ENCODE measurements at regions not wholly inside any gene's neighbourhood (a gene's known extent, or its start where the extent isn't known, plus 50 kb on each side); places are given as distances from the start of the nearest gene placed in this dataset.

DNA sequence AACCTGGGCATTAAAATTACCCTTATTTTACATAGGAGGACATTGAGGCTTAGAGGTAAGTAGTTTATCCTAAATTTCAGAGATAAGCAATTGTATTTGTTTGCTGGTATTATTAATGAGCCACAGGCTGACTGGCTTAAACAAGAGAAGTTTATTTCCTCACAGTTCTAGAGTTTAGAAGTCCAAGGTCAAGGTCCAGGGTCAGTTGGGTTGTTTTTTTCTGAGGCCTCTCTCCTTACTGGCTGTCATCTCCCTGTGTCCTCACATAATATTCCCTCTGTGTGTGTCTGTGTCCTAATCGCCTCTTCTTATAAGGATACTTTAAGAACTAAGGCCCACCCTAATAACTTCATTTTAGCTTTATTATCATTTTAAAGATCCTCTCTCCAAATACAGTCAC, 294.9 kb upstream of the ATP5MC3 start:
- H3K4me1 ChIP-seq: no peaks in the 10 kb centered on the region
- H3K27ac ChIP-seq: no peak overlapping the region
- H3K9me3 ChIP-seq: no peaks in the 10 kb centered on the region
- TF ChIP-seq, protein P1, sequence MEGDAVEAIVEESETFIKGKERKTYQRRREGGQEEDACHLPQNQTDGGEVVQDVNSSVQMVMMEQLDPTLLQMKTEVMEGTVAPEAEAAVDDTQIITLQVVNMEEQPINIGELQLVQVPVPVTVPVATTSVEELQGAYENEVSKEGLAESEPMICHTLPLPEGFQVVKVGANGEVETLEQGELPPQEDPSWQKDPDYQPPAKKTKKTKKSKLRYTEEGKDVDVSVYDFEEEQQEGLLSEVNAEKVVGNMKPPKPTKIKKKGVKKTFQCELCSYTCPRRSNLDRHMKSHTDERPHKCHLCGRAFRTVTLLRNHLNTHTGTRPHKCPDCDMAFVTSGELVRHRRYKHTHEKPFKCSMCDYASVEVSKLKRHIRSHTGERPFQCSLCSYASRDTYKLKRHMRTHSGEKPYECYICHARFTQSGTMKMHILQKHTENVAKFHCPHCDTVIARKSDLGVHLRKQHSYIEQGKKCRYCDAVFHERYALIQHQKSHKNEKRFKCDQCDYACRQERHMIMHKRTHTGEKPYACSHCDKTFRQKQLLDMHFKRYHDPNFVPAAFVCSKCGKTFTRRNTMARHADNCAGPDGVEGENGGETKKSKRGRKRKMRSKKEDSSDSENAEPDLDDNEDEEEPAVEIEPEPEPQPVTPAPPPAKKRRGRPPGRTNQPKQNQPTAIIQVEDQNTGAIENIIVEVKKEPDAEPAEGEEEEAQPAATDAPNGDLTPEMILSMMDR (IDR thresholded peaks at IDR 0.05): no peak
- TF ChIP-seq POLR2A (IDR thresholded peaks at IDR 0.05): no peak
- intact Hi-C loops (cut with DNase I; ENCODE audit: low total_unique reads): no loop called here
- no peak for DNase-seq
- no peaks in the 10 kb centered on the region for H3K36me3 ChIP-seq (ENCODE audit: low read depth, missing control alignments)
- no peak overlapping the region for H3K4me3 ChIP-seq
- no peaks in the 10 kb centered on the region for H3K27me3 ChIP-seq
- 44 to 50% methylated on average over 1 of the region's 1 CpG for WGBS, 2 donors

DNA sequence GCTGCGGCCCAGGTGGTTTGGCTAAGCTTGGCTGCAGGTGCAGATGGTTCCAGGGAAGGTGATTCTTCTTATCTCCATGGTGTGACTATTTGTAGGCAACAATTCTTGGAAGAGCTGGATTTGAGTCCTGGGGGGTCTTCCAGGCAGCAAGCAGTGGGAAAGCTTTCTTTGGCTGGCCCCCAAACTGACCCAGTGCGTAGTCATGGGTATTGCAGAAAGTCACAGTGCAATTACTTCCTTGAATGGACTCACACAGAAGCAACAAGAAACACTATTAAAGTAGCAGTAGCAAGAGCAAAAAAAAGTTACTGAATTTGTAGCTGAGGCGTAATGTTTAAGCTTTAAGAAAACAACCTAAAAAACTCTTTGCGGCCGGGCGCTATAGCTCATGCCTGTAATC, 293.6 kb upstream of the ATP5MC3 start:
- WGBS, 2 donors: 92 to 94% methylated on average over 6 of the region's 6 CpGs
- H3K27me3 ChIP-seq: no peaks in the 10 kb centered on the region
- H3K27ac ChIP-seq: no peak overlapping the region
- DNase-seq: no peak
- H3K9me3 ChIP-seq: no peaks in the 10 kb centered on the region
- TF ChIP-seq, protein P1 (IDR thresholded peaks at IDR 0.05): no peak
- TF ChIP-seq POLR2A (IDR thresholded peaks at IDR 0.05): no peak
- H3K4me3 ChIP-seq: no peak overlapping the region
- H3K4me1 ChIP-seq: no peaks in the 10 kb centered on the region
- no peaks in the 10 kb centered on the region for H3K36me3 ChIP-seq (ENCODE audit: low read depth, missing control alignments)
- intact Hi-C loops (cut with DNase I; ENCODE audit: low total_unique reads): no loop called here

DNA sequence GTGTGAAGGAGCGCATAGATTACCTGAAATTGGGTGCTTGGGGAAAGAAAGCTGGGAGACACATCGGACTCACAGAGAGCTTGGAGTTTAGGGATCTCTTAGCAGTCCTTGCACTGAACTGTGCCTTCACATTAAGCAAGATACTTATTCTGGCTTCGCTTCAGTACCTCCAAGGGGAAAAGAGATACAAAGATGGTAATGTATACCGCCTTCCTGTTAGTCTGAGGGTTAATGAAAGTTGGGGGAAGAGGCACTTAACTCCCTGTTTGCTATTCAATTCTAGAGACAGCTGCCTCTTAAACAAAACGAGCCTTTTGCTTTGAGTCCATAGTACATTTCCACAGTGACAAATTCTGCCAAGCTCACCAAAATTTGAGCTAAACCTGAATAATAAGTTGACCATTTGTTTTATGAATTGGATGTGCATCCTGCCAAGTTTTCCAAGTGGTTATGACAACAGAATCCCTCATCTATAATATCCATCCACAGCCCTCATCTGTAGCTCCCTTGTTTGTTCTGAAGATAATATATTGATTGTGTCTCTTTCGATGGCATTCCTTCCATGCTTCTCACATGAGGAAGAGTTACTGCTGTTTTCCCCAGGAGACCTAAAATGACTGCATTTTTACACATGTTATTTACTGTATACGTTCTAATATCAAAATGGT, 287.1 kb upstream of the ATP5MC3 start:
- Histone ChIP-seq H3K36me3 (ENCODE audit: low read depth, missing control alignments) (no peaks in the 10 kb centered on the region), H3K4me1 (peaks cover 7% of the 10 kb centered on the region), H3K9me3 (no peaks in the 10 kb centered on the region), H3K27me3 (no peaks in the 10 kb centered on the region), H3K4me3 (no peak overlapping the region), H3K27ac (peak overlapping the region in 1 of 2 donors; percentile 23)
- no peak for DNase-seq
- WGBS, 2 donors: 83 to 87% methylated on average over 7 of the region's 7 CpGs
- intact Hi-C loops (cut with DNase I; ENCODE audit: low total_unique reads): no loop called here
- TF ChIP-seq POLR2A (IDR thresholded peaks at IDR 0.05): no peak
- TF ChIP-seq, protein P1 (IDR thresholded peaks at IDR 0.05): no peak

DNA sequence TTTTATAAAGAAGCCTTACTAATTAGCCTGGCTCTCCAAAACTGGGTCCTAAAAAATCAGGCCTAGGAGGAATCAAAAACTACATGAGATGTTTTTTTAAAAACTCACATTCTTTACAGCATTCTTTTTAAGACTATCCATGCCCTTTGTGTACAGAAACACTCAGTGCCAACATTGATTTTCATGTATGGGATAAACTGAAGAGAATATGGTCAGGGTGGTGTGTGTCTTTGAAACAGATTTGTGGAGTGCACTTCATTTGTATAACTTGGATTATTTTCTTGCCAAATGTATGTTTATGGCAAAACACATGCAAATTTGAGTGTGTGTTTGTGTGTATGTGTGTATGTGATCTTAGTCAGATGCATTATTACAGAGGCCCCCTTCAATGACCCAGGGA, 283.6 kb upstream of the ATP5MC3 start:
- no peaks in the 10 kb centered on the region for H3K27me3 ChIP-seq
- TF ChIP-seq POLR2A (IDR thresholded peaks at IDR 0.05): no peak
- TF ChIP-seq, protein P1 (IDR thresholded peaks at IDR 0.05): no peak
- H3K36me3 ChIP-seq (ENCODE audit: low read depth, missing control alignments): no peaks in the 10 kb centered on the region
- H3K9me3 ChIP-seq: no peaks in the 10 kb centered on the region
- no peak overlapping the region for H3K4me3 ChIP-seq
- intact Hi-C loops (cut with DNase I; ENCODE audit: low total_unique reads): no loop called here
- peaks cover 7% of the 10 kb centered on the region for H3K4me1 ChIP-seq
- no peak for DNase-seq
- no peak overlapping the region for H3K27ac ChIP-seq

- intact Hi-C loops (cut with DNase I; ENCODE audit: low total_unique reads): no loop called here
- H3K36me3 ChIP-seq (ENCODE audit: low read depth, missing control alignments): no peaks in the 10 kb centered on the region
- DNase-seq: no peak
- no peaks in the 10 kb centered on the region for H3K9me3 ChIP-seq
- 77 to 86% methylated on average over 7 of the region's 7 CpGs for WGBS, 2 donors
- TF ChIP-seq, protein P1 (IDR thresholded peaks at IDR 0.05): no peak
- no peak for TF ChIP-seq POLR2A (IDR thresholded peaks at IDR 0.05)
- H3K4me3 ChIP-seq: no peak overlapping the region
- no peaks in the 10 kb centered on the region for H3K27me3 ChIP-seq
- H3K4me1 ChIP-seq: peaks cover 7% of the 10 kb centered on the region
- peak overlapping the region in 1 of 2 donors; percentile 3 for H3K27ac ChIP-seq
Observed at GRCh38 chr2:175464311-175464670, 282.8 kb upstream of the ATP5MC3 start.

All from testis (tissue), 2 donors.